Neutrophil (primary cell): ENCODE measurements at regions not wholly inside any gene's neighbourhood (a gene's known extent, or its start where the extent isn't known, plus 50 kb on each side); places are given as distances from the start of the nearest gene placed in this dataset.

ENCODE experiments used
- H3K27ac ChIP-seq: fragments of 200-600 bp; sonication (generic); 2 replicates; pipeline ENCODE4 v1.5.1; 2016; ENCODE audit warnings: mild to moderate bottlenecking, moderate library complexity
- H3K27me3 ChIP-seq: fragments of 200-600 bp; sonication (generic); 2 replicates; pipeline ENCODE4 v1.6.0; 2016; ENCODE audit warnings: mild to moderate bottlenecking
- H3K36me3 ChIP-seq: fragments of 200-600 bp; sonication (generic); 2 replicates; pipeline ENCODE4 v1.5.1; 2017
- H3K4me1 ChIP-seq, 2 experiments: fragments of 200-600 bp in 1 of 2; sonication (generic) in 1 of 2; 1 replicate in 1 of 2; 2 replicates in 1 of 2; pipeline versions ENCODE4 v1.5.1 to v1.6.1; 2013 to 2016; ENCODE audit warnings: low read depth in 1 of 2, low read length in 1 of 2, mild to moderate bottlenecking in 1 of 2, moderate library complexity in 1 of 2; ENCODE audit not compliant: control insufficient read depth in 1 of 2, insufficient read depth in 1 of 2
- H3K4me3 ChIP-seq, 2 experiments: fragments of 200-600 bp in 1 of 2; sonication (generic) in 1 of 2; 1 replicate in 1 of 2; 2 replicates in 1 of 2; pipeline ENCODE4 v1.5.1; 2013 to 2016; ENCODE audit warnings: low read depth in 1 of 2, low read length in 1 of 2, mild to moderate bottlenecking in 1 of 2, moderate library complexity in 1 of 2
- H3K9me3 ChIP-seq: fragments of 200-600 bp; sonication (generic); 2 replicates; pipeline ENCODE4 v1.5.1; 2016
- TF ChIP-seq, protein P1 (sequence below): fragments of 200-600 bp; sonication (generic); IDR thresholded peaks from 2 replicates; pipeline ENCODE4 v1.5.1; 2016; ENCODE audit warnings: antibody characterized with exemption

GRCh38 chr17:62167076-62167475 lies 102.0 kb upstream of the MED13 start:
- H3K4me3 ChIP-seq = no peak overlapping the region
- H3K9me3 ChIP-seq = no peaks in the 10 kb centered on the region
- TF ChIP-seq, protein P1, sequence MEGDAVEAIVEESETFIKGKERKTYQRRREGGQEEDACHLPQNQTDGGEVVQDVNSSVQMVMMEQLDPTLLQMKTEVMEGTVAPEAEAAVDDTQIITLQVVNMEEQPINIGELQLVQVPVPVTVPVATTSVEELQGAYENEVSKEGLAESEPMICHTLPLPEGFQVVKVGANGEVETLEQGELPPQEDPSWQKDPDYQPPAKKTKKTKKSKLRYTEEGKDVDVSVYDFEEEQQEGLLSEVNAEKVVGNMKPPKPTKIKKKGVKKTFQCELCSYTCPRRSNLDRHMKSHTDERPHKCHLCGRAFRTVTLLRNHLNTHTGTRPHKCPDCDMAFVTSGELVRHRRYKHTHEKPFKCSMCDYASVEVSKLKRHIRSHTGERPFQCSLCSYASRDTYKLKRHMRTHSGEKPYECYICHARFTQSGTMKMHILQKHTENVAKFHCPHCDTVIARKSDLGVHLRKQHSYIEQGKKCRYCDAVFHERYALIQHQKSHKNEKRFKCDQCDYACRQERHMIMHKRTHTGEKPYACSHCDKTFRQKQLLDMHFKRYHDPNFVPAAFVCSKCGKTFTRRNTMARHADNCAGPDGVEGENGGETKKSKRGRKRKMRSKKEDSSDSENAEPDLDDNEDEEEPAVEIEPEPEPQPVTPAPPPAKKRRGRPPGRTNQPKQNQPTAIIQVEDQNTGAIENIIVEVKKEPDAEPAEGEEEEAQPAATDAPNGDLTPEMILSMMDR = no peak
- no peaks in the 10 kb centered on the region for H3K36me3 ChIP-seq
- no peaks in the 10 kb centered on the region for H3K27me3 ChIP-seq
- H3K4me1 ChIP-seq = no peaks in the 10 kb centered on the region
- H3K27ac ChIP-seq = no peak overlapping the region

DNA sequence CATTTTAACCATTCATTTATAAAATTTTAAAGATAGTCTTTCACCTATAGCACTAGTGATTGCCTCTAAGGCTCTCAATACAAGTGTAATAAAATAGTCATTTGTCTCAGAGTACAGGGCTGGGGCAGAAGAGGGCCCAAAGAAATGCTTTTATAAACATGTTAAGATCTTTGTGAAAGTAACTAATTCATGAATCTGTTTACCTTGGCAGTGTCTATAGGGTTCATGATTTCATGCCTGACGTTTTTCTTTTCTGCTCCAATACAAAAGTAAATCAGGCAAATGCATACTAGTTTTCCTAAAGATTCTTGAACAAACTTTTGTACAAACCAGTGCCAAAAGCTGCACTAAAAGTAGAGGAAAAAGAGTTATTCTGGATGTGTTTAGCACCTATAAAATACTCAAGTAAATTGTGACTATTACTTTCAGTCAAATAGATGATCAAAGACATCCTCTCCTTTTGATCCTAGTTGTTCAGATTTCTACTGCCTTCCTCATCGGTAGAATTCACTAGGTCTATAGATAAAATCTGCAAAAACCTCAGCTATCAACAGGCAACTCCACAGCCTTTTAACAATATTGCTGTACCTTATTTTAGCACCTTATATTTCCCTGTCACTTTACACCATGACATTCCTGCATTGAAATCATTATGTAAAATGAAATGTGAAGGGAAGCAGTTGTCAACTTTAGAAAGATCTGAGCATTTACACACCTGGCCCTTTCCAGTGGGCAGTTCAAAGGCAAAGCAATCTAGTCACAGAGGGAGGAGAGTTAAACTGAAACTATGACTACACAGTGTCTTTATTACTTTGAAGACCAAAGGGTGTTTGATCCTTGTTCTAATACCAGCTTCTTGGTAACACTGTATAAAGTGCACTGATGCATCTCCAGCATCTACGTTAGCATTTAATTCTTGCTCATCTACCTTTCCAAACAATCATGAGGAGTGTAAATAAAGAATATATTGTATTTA lies 100.0 kb upstream of the MED13 start:
- H3K27ac ChIP-seq = no peak overlapping the region
- H3K9me3 ChIP-seq = no peaks in the 10 kb centered on the region
- no peaks in the 10 kb centered on the region for H3K36me3 ChIP-seq
- H3K27me3 ChIP-seq = no peaks in the 10 kb centered on the region
- TF ChIP-seq, protein P1 = no peak
- no peaks in the 10 kb centered on the region for H3K4me1 ChIP-seq
- H3K4me3 ChIP-seq = no peak overlapping the region

GRCh38 chr17:62163847-62164246 lies 98.8 kb upstream of the MED13 start:
- Histone ChIP-seq H3K9me3 (no peaks in the 10 kb centered on the region), H3K27me3 (no peaks in the 10 kb centered on the region), H3K4me1 (no peaks in the 10 kb centered on the region), H3K4me3 (no peak overlapping the region), H3K27ac (no peak overlapping the region), H3K36me3 (no peaks in the 10 kb centered on the region)
- TF ChIP-seq, protein P1 = no peak

DNA sequence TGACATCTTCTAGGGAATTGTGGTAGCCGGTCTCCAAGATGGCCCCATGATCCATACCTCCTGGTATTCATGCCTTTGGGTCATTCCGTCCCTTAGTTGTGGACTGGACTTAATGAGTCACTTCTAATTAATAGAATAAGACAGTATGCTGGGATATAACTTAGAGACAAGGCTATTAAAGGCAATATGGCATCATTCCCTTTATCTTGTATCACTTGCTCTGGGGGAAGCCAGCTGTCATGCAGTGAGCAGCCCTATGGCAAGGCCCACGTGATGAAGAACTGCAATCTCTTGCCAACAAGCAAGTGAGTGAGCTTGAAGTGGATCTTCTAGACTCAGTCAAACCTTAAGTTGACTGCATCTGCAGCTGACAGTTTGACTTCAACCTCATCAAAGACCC lies 97.8 kb upstream of the MED13 start:
- H3K4me1 ChIP-seq = no peaks in the 10 kb centered on the region
- TF ChIP-seq, protein P1 = no peak
- no peaks in the 10 kb centered on the region for H3K36me3 ChIP-seq
- no peak overlapping the region for H3K4me3 ChIP-seq
- H3K9me3 ChIP-seq = no peaks in the 10 kb centered on the region
- H3K27me3 ChIP-seq = no peaks in the 10 kb centered on the region
- no peak overlapping the region for H3K27ac ChIP-seq

DNA sequence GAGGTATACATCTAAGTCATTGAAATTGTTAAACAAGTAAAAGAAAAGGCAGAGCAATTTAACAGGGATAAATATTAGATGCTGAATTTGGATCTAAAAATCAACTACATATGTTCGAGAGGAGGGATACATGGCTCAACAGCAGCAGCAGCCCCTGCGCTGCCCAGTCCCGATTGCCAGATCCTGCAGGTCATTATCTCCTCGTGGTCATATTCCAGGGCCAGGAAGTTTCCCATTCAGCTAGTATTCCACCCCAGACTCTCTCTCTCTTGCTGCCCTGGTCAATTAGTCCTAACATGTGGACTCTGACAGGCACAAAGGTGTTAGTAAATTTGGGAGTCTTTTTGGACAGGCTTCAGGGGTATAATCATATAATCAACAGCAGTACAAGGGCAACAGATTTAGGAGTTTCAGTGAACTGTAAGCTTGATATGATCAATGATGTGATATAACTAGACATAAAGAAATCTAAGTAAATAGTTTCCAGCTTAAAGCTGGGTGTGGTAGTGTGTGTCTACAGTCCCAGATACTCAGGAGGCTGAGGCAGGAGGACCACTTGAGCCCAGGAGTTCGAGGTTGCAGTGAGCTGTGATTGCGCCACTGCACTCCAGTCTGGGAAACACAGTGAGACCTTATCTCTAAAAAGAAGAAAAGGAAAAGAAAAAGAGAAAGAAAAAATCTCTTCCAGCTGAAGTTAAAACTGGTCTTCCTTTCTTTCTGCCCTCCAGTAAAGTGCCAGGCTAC lies 96.5 kb upstream of the MED13 start:
- no peaks in the 10 kb centered on the region for H3K27me3 ChIP-seq
- H3K36me3 ChIP-seq = no peaks in the 10 kb centered on the region
- no peaks in the 10 kb centered on the region for H3K4me1 ChIP-seq
- TF ChIP-seq, protein P1 = no peak
- H3K27ac ChIP-seq = no peak overlapping the region
- H3K9me3 ChIP-seq = no peaks in the 10 kb centered on the region
- H3K4me3 ChIP-seq = no peak overlapping the region
